ENCODE measurements at regions not wholly inside any gene's neighbourhood (a gene's known extent, or its start where the extent isn't known, plus 50 kb on each side); places are given as distances from the start of the nearest gene placed in this dataset.
"Not testable (repeated sequence)": the region's sequence is repeated elsewhere in the genome, so short reads cannot be mapped to it uniquely, and the experiment has no call there.

GRCh38 chr9:41787951-41788350 is 341.3 kb downstream of the CNTNAP3B start:
- in situ Hi-C loops (cut with MboI; ENCODE audit: low pct_ligation_motif_present in 1 of 4, low pct_unique_long_range_greater_than_20kb in 1 of 4, low sequenced_read_pairs in 3 of 4); intact Hi-C loops (cut with DNase I; ENCODE audit: low total_unique reads); H3K4me1 ChIP-seq; DNase-seq; H3K4me3 ChIP-seq; H3K36me3 ChIP-seq; H3K27ac ChIP-seq; H3K27me3 ChIP-seq; H3K9me3 ChIP-seq: not testable (repeated sequence)
- 55 to 88% methylated on average over 1 of the region's 1 CpG for WGBS, 2 donors (ENCODE audit: low coverage in 1 of 2)

- H3K4me1 ChIP-seq; intact Hi-C loops (cut with DNase I; ENCODE audit: low total_unique reads); H3K27me3 ChIP-seq; in situ Hi-C loops (cut with MboI; ENCODE audit: low pct_ligation_motif_present in 1 of 4, low pct_unique_long_range_greater_than_20kb in 1 of 4, low sequenced_read_pairs in 3 of 4); H3K9me3 ChIP-seq; H3K4me3 ChIP-seq; H3K27ac ChIP-seq; DNase-seq; H3K36me3 ChIP-seq: not testable (repeated sequence)
- WGBS, 2 donors (ENCODE audit: low coverage in 1 of 2): 100% methylated on average over 1 of the region's 3 CpGs
Measured at GRCh38 chr9:41787270-41787669, 342.0 kb downstream of the CNTNAP3B start.

GRCh38 chr9:41784006-41784405 is 345.2 kb downstream of the CNTNAP3B start:
- H3K4me1 ChIP-seq; intact Hi-C loops (cut with DNase I; ENCODE audit: low total_unique reads); H3K9me3 ChIP-seq; DNase-seq; H3K27me3 ChIP-seq; H3K27ac ChIP-seq; H3K36me3 ChIP-seq; in situ Hi-C loops (cut with MboI; ENCODE audit: low pct_ligation_motif_present in 1 of 4, low pct_unique_long_range_greater_than_20kb in 1 of 4, low sequenced_read_pairs in 3 of 4); H3K4me3 ChIP-seq: not testable (repeated sequence)
- 94% methylated on average over 7 of the region's 9 CpGs; no CpG with 5 or more reads in 1 of the 2 donors for WGBS, 2 donors (ENCODE audit: low coverage in 1 of 2)

- DNase-seq; H3K27ac ChIP-seq; H3K27me3 ChIP-seq; H3K4me1 ChIP-seq; H3K9me3 ChIP-seq; intact Hi-C loops (cut with DNase I; ENCODE audit: low total_unique reads); in situ Hi-C loops (cut with MboI; ENCODE audit: low pct_ligation_motif_present in 1 of 4, low pct_unique_long_range_greater_than_20kb in 1 of 4, low sequenced_read_pairs in 3 of 4); H3K36me3 ChIP-seq; H3K4me3 ChIP-seq: not testable (repeated sequence)
- 93% methylated on average over 19 of the region's 29 CpGs; no CpG with 5 or more reads in 1 of the 2 donors for WGBS, 2 donors (ENCODE audit: low coverage in 1 of 2)
Measured at GRCh38 chr9:41783070-41783810, 346.0 kb downstream of the CNTNAP3B start.

- H3K4me3 ChIP-seq; H3K36me3 ChIP-seq; H3K4me1 ChIP-seq; DNase-seq; intact Hi-C loops (cut with DNase I; ENCODE audit: low total_unique reads); H3K27me3 ChIP-seq; H3K9me3 ChIP-seq; H3K27ac ChIP-seq; in situ Hi-C loops (cut with MboI; ENCODE audit: low pct_ligation_motif_present in 1 of 4, low pct_unique_long_range_greater_than_20kb in 1 of 4, low sequenced_read_pairs in 3 of 4): not testable (repeated sequence)
- WGBS, 2 donors (ENCODE audit: low coverage in 1 of 2): 88% methylated on average over 2 of the region's 2 CpGs
Measured at GRCh38 chr9:41781899-41782298, 347.3 kb downstream of the CNTNAP3B start.

GRCh38 chr9:41779897-41780406 is 349.3 kb downstream of the CNTNAP3B start:
- H3K9me3 ChIP-seq; H3K4me1 ChIP-seq; H3K36me3 ChIP-seq; H3K27me3 ChIP-seq; intact Hi-C loops (cut with DNase I; ENCODE audit: low total_unique reads); H3K27ac ChIP-seq; in situ Hi-C loops (cut with MboI; ENCODE audit: low pct_ligation_motif_present in 1 of 4, low pct_unique_long_range_greater_than_20kb in 1 of 4, low sequenced_read_pairs in 3 of 4); H3K4me3 ChIP-seq; DNase-seq: not testable (repeated sequence)
- WGBS, 2 donors (ENCODE audit: low coverage in 1 of 2): 61% methylated on average over 13 of the region's 17 CpGs; no CpG with 5 or more reads in 1 of the 2 donors

GRCh38 chr9:41779192-41779591 is 350.0 kb downstream of the CNTNAP3B start:
- H3K36me3 ChIP-seq; in situ Hi-C loops (cut with MboI; ENCODE audit: low pct_ligation_motif_present in 1 of 4, low pct_unique_long_range_greater_than_20kb in 1 of 4, low sequenced_read_pairs in 3 of 4); H3K27ac ChIP-seq; H3K4me1 ChIP-seq; H3K9me3 ChIP-seq; H3K27me3 ChIP-seq; intact Hi-C loops (cut with DNase I; ENCODE audit: low total_unique reads); DNase-seq; H3K4me3 ChIP-seq: not testable (repeated sequence)
- 93% methylated on average over 15 of the region's 15 CpGs; no CpG with 5 or more reads in 1 of the 2 donors for WGBS, 2 donors (ENCODE audit: low coverage in 1 of 2)

- in situ Hi-C loops (cut with MboI; ENCODE audit: low pct_ligation_motif_present in 1 of 4, low pct_unique_long_range_greater_than_20kb in 1 of 4, low sequenced_read_pairs in 3 of 4); H3K4me3 ChIP-seq; H3K4me1 ChIP-seq; H3K27ac ChIP-seq; DNase-seq; H3K36me3 ChIP-seq; H3K27me3 ChIP-seq; H3K9me3 ChIP-seq; intact Hi-C loops (cut with DNase I; ENCODE audit: low total_unique reads): not testable (repeated sequence)
- WGBS, 2 donors (ENCODE audit: low coverage in 1 of 2): 96 to 100% methylated on average over 5 to 37 of the region's 38 CpGs
Measured at GRCh38 chr9:41778535-41779071, 350.6 kb downstream of the CNTNAP3B start.

- H3K9me3 ChIP-seq; DNase-seq; H3K4me1 ChIP-seq; H3K36me3 ChIP-seq; H3K4me3 ChIP-seq; in situ Hi-C loops (cut with MboI; ENCODE audit: low pct_ligation_motif_present in 1 of 4, low pct_unique_long_range_greater_than_20kb in 1 of 4, low sequenced_read_pairs in 3 of 4); H3K27me3 ChIP-seq; H3K27ac ChIP-seq; intact Hi-C loops (cut with DNase I; ENCODE audit: low total_unique reads): not testable (repeated sequence)
- WGBS, 2 donors (ENCODE audit: low coverage in 1 of 2): 62% methylated on average over 4 of the region's 10 CpGs; no CpG with 5 or more reads in 1 of the 2 donors
Measured at GRCh38 chr9:41777536-41777935, 351.7 kb downstream of the CNTNAP3B start.

GRCh38 chr9:41772541-41772940 is 356.7 kb downstream of the CNTNAP3B start:
- in situ Hi-C loops (cut with MboI; ENCODE audit: low pct_ligation_motif_present in 1 of 4, low pct_unique_long_range_greater_than_20kb in 1 of 4, low sequenced_read_pairs in 3 of 4); H3K4me3 ChIP-seq; intact Hi-C loops (cut with DNase I; ENCODE audit: low total_unique reads); H3K27ac ChIP-seq; H3K4me1 ChIP-seq; H3K9me3 ChIP-seq; DNase-seq; H3K27me3 ChIP-seq; H3K36me3 ChIP-seq: not testable (repeated sequence)
- no CpG with 5 or more reads among the region's 7 CpGs for WGBS, 2 donors (ENCODE audit: low coverage in 1 of 2)

- 100% methylated on average over 4 of the region's 12 CpGs; no CpG with 5 or more reads in 1 of the 2 donors for WGBS, 2 donors (ENCODE audit: low coverage in 1 of 2)
- H3K4me3 ChIP-seq; H3K4me1 ChIP-seq; intact Hi-C loops (cut with DNase I; ENCODE audit: low total_unique reads); in situ Hi-C loops (cut with MboI; ENCODE audit: low pct_ligation_motif_present in 1 of 4, low pct_unique_long_range_greater_than_20kb in 1 of 4, low sequenced_read_pairs in 3 of 4); H3K27me3 ChIP-seq; H3K36me3 ChIP-seq; DNase-seq; H3K27ac ChIP-seq; H3K9me3 ChIP-seq: not testable (repeated sequence)
Measured at GRCh38 chr9:41771693-41772092, 357.5 kb downstream of the CNTNAP3B start.
